GM12878 (cell line): ENCODE measurements at regions not wholly inside any gene's neighbourhood (a gene's known extent, or its start where the extent isn't known, plus 50 kb on each side); places are given as distances from the start of the nearest gene placed in this dataset.

Experiments used
- ASH2L ChIP-seq: fragments of 300-600, 200-600 bp; sonication (generic); IDR thresholded peaks from 2 replicates; pipeline ENCODE4 v1.6.1; 2017; ENCODE audit warnings: low read depth, mild to moderate bottlenecking, borderline replicate concordance
- BCL11A ChIP-seq: IDR thresholded peaks from 2 replicates; pipeline ENCODE4 v1.6.1; 2011; ENCODE audit warnings: low read depth, low read length
- RAD51 ChIP-seq: fragments of 450-650 bp; IDR thresholded peaks from 2 replicates; pipeline ENCODE4 v1.6.1; 2016; ENCODE audit warnings: moderate library complexity, mild to moderate bottlenecking, inconsistent platforms
- ZSCAN29 ChIP-seq: fragments of 450-650 bp; IDR thresholded peaks from 2 replicates; pipeline ENCODE4 v1.6.1; 2017; ENCODE audit warnings: mild to moderate bottlenecking, moderate library complexity

DNA sequence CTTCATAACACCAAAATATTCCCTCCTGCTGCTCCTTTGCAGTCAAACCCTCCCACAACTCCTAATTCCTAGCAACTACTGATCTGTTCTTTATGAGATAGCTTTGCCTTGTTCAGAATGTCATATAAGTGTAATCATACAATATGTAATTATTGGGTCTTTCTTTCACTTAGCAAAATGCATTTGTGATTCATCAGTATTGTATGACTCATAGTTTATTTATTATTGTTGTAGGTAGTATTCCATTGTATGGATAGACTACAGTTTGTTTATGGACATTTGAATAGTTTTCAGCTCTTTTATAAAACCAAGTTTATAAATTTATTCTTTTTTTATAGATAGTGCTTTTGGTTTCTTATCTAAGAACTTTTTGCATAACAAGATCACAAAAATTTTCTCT, 468.2 kb upstream of the KIF2A start:
- TF ChIP-seq RAD51 (no peak), ASH2L (no peak), BCL11A (no peak), ZSCAN29 (no peak)
